ENCODE measurements at regions not wholly inside any gene's neighbourhood (a gene's known extent, or its start where the extent isn't known, plus 50 kb on each side); places are given as distances from the start of the nearest gene placed in this dataset.

DNA sequence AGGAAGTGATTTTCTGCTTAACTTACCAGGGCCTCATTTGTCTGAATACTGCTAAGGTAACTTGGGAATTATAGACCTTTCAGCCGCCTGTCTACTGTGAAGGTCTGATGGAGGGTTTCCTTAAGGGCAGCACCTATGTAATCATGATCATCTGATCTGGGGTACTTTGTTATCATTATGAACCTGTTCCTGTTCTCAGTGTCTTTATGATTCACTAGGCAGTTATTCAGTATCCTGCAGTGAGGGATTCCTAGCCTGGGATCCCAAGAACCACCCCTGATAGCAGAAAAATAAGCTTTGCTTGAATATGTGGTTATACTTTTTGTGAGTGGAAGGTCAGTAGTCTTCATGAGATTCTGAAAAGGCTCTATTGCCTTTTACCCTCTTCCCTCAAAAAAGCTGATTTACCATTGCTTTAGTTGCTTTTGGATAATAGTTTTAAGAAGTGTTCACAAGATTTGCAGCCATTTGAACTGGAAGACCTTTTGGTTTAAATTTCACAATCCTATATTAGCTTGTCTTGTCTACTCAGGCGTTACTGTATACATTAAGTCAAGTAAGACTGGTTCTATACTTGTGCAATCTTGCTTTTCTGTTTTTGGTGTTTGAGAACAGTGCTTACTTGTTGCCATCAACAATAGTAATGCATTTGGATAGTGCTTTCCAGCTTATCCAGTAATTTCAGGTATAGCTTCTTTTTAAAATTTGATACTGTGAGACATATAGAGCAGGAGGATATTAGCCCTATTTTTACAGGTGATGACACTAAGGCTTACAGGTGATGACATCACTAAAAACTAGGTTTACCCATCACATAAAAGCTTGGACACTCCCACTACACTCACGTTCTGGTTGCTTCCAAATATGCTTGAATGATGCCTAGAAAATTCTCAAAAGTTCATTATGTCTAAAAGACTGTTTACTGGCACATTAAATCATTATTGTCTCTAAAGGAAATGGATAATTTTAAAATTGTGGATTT is 60.0 kb downstream of the FHIP1A start:
- DNase-seq (no peak), ATAC-seq (ENCODE audit: insufficient read depth, low read depth) (no peak)
- no peaks in the 10 kb centered on the region for H3K36me3 ChIP-seq (ENCODE audit: insufficient read depth, low read length)
- no peak overlapping the region for H3K4me3 ChIP-seq (ENCODE audit: low read depth in 1 of 2, low read length in 2 of 2)
- TF ChIP-seq, protein P1, sequence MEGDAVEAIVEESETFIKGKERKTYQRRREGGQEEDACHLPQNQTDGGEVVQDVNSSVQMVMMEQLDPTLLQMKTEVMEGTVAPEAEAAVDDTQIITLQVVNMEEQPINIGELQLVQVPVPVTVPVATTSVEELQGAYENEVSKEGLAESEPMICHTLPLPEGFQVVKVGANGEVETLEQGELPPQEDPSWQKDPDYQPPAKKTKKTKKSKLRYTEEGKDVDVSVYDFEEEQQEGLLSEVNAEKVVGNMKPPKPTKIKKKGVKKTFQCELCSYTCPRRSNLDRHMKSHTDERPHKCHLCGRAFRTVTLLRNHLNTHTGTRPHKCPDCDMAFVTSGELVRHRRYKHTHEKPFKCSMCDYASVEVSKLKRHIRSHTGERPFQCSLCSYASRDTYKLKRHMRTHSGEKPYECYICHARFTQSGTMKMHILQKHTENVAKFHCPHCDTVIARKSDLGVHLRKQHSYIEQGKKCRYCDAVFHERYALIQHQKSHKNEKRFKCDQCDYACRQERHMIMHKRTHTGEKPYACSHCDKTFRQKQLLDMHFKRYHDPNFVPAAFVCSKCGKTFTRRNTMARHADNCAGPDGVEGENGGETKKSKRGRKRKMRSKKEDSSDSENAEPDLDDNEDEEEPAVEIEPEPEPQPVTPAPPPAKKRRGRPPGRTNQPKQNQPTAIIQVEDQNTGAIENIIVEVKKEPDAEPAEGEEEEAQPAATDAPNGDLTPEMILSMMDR (IDR thresholded peaks at IDR 0.05; ENCODE audit: borderline replicate concordance, extremely low read depth, low read length, poor library complexity, severe bottlenecking), result no peak
- TF ChIP-seq EZH2 (IDR thresholded peaks at IDR 0.05; ENCODE audit: borderline replicate concordance, low read depth, low read length, severe bottlenecking), result no peak
- no peaks in the 10 kb centered on the region for H3K9me3 ChIP-seq (ENCODE audit: insufficient read depth, low read length, severe bottlenecking)
- H3K4me2 ChIP-seq (ENCODE audit: insufficient read depth, low read length), result no peak overlapping the region
- no peaks in the 10 kb centered on the region for H3K27me3 ChIP-seq (ENCODE audit: insufficient read depth, low read length, poor library complexity)
- H3K9ac ChIP-seq (ENCODE audit: low read depth, low read length), result no peak overlapping the region
- H3K4me1 ChIP-seq (ENCODE audit: insufficient read depth, low read length), result no peaks in the 10 kb centered on the region
- H3K79me2 ChIP-seq (ENCODE audit: insufficient read depth, low read length), result no peaks in the 10 kb centered on the region
- H4K20me1 ChIP-seq (ENCODE audit: insufficient read depth, low read length), result no peaks in the 10 kb centered on the region
- no peak overlapping the region for H3K27ac ChIP-seq (ENCODE audit: low read length)
- H2AFZ ChIP-seq (ENCODE audit: low read depth, low read length), result no peak overlapping the region

DNA sequence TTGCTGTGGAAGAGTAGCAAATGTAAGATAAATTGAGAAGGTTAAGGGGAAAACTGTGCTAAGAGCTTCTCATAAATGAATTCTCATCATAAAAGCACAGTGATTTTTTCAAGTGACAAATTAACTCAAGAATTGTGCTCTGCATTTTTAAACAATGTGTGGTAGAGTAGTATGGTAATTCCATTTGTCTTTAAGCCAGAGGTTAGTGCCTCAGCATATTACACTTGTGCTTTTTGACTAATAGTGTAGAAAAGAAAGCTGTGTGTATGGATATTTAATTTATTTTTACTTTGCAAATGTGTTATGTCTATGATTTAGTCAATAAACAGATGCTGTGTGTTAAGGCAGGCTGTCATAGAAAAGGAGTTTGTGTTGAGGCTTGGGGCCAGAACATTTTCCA is 61.0 kb downstream of the FHIP1A start:
- Histone ChIP-seq H2AFZ (ENCODE audit: low read depth, low read length) (no peak overlapping the region), H3K4me1 (ENCODE audit: insufficient read depth, low read length) (no peaks in the 10 kb centered on the region), H3K4me3 (ENCODE audit: low read depth in 1 of 2, low read length in 2 of 2) (no peak overlapping the region), H3K27me3 (ENCODE audit: insufficient read depth, low read length, poor library complexity) (no peaks in the 10 kb centered on the region), H3K4me2 (ENCODE audit: insufficient read depth, low read length) (no peak overlapping the region), H4K20me1 (ENCODE audit: insufficient read depth, low read length) (no peaks in the 10 kb centered on the region), H3K9ac (ENCODE audit: low read depth, low read length) (no peak overlapping the region), H3K9me3 (ENCODE audit: insufficient read depth, low read length, severe bottlenecking) (no peaks in the 10 kb centered on the region), H3K36me3 (ENCODE audit: insufficient read depth, low read length) (no peaks in the 10 kb centered on the region), H3K27ac (ENCODE audit: low read length) (no peak overlapping the region), H3K79me2 (ENCODE audit: insufficient read depth, low read length) (no peaks in the 10 kb centered on the region)
- TF ChIP-seq, protein P1 (IDR thresholded peaks at IDR 0.05; ENCODE audit: borderline replicate concordance, extremely low read depth, low read length, poor library complexity, severe bottlenecking), result no peak
- no peak for TF ChIP-seq EZH2 (IDR thresholded peaks at IDR 0.05; ENCODE audit: borderline replicate concordance, low read depth, low read length, severe bottlenecking)
- DNase-seq (no peak), ATAC-seq (ENCODE audit: insufficient read depth, low read depth) (no peak)

DNA sequence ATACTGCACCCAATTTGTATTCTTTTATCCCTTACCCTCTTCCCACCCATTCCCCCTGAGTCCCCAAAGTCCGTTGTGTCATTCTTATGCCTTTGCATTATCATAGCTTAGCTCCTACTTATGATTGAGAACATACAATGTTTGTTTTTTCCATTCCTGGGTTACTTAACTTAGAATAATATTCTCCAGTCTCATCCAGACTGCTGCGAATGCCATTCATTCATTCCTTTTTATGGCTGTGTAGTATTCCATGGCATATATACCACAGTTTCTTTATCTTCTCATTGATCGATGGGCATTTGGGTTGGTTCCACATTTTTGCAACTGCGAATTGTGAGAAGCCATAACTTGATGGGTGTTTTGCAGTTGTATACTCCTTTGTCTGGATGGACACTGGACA is 62.8 kb downstream of the FHIP1A start:
- Histone ChIP-seq H3K79me2 (ENCODE audit: insufficient read depth, low read length) (no peaks in the 10 kb centered on the region), H3K4me1 (ENCODE audit: insufficient read depth, low read length) (no peaks in the 10 kb centered on the region)

More for the DNA sequence above, 62.8 kb downstream of the FHIP1A start:
- H3K4me3 ChIP-seq (ENCODE audit: low read depth in 1 of 2, low read length in 2 of 2), result no peak overlapping the region
- no peak overlapping the region for H3K27ac ChIP-seq (ENCODE audit: low read length)
- no peak overlapping the region for H3K4me2 ChIP-seq (ENCODE audit: insufficient read depth, low read length)
- no peaks in the 10 kb centered on the region for H3K9me3 ChIP-seq (ENCODE audit: insufficient read depth, low read length, severe bottlenecking)
- ATAC-seq (ENCODE audit: insufficient read depth, low read depth) (no peak), DNase-seq (no peak)
- no peak overlapping the region for H3K9ac ChIP-seq (ENCODE audit: low read depth, low read length)
- no peaks in the 10 kb centered on the region for H3K36me3 ChIP-seq (ENCODE audit: insufficient read depth, low read length)
- no peaks in the 10 kb centered on the region for H4K20me1 ChIP-seq (ENCODE audit: insufficient read depth, low read length)
- TF ChIP-seq, protein P1 (IDR thresholded peaks at IDR 0.05; ENCODE audit: borderline replicate concordance, extremely low read depth, low read length, poor library complexity, severe bottlenecking), result no peak
- no peak for TF ChIP-seq EZH2 (IDR thresholded peaks at IDR 0.05; ENCODE audit: borderline replicate concordance, low read depth, low read length, severe bottlenecking)
- H3K27me3 ChIP-seq (ENCODE audit: insufficient read depth, low read length, poor library complexity), result no peaks in the 10 kb centered on the region
- no peak overlapping the region for H2AFZ ChIP-seq (ENCODE audit: low read depth, low read length)
